H1 (cell line): ENCODE measurements at regions not wholly inside any gene's neighbourhood (a gene's known extent, or its start where the extent isn't known, plus 50 kb on each side); places are given as distances from the start of the nearest gene placed in this dataset.

ENCODE experiments used
- CBX8 ChIP-seq: fragments of 300-800, 300-1000 bp; sonication (generic); IDR thresholded peaks from 2 replicates; pipeline ENCODE4 v1.7.1; 2016; ENCODE audit warnings: low read depth, low read length, borderline replicate concordance
- CEBPB ChIP-seq: IDR thresholded peaks from 2 replicates; pipeline ENCODE4 v1.6.1; 2012; ENCODE audit warnings: low read depth, low read length
- POLR2A ChIP-seq, 2 experiments: IDR thresholded peaks; 1 replicate in 1 of 2; 2 replicates in 1 of 2; pipeline ENCODE4 v1.6.1; 2011; ENCODE audit warnings: low read depth in 2 of 2, low read length in 2 of 2, mild to moderate bottlenecking in 2 of 2; ENCODE audit errors: control extremely low read depth in 1 of 2

DNA sequence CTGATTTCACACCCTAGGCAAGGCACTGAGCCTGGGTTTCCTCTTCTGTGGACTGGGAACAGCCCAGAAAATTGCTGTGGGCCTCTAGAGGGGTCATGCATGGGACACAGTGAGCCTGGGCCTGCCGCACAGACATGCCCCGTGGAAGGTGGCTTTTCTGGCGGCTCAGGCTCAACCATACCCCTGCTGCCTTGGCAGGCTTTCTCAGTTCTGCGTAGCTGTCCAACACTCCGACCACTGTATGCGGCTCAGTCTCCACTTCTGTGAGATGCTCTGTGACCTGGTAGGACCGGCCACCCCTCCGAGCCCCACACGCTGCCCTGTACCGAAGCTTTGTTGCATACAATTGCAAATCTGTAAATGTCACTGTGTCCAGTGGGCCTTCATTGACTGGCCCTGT is 126.3 kb downstream of the UQCRFS1 start:
- TF ChIP-seq CEBPB, result no peak
- no peak for TF ChIP-seq POLR2A (IDR thresholded peaks at IDR 0.05; ENCODE audit: control extremely low read depth in 1 of 2, low read depth in 2 of 2, low read length in 2 of 2)
- no peak for TF ChIP-seq CBX8
